Left cardiac atrium (tissue), 4 donors: ENCODE measurements at regions not wholly inside any gene's neighbourhood (a gene's known extent, or its start where the extent isn't known, plus 50 kb on each side); places are given as distances from the start of the nearest gene placed in this dataset.

Experiments used
- ATAC-seq, 2 donors: fragments of 200-7000 bp; cut with Tn5 transposase; one replicate each; pipeline ENCODE4 v1.9.1; 2020; ENCODE audit warnings: mild to moderate bottlenecking in 2 of 2, moderate library complexity in 2 of 2
- DNase-seq: peaks from one replicate; pipeline ENCODE4 v3.0.0-alpha.2; 2020
- intact Hi-C, 2 donors: fragments of 100-400 bp; cut with DNase I; formaldehyde crosslinking; loops; one replicate each; pipeline versions ENCODE4 v1.14.1 to v1.15.1; 2022 to 2023
- donor health status: DM: no; HTN: yes; CAD: no.
- donor health status: DM: no; HTN: yes; CAD: no; lungs with severe emphysema.
- donor health status: DM: yes; HTN: yes; CAD: no.
- donor health status: Dilated cardiomyopathy.

DNA sequence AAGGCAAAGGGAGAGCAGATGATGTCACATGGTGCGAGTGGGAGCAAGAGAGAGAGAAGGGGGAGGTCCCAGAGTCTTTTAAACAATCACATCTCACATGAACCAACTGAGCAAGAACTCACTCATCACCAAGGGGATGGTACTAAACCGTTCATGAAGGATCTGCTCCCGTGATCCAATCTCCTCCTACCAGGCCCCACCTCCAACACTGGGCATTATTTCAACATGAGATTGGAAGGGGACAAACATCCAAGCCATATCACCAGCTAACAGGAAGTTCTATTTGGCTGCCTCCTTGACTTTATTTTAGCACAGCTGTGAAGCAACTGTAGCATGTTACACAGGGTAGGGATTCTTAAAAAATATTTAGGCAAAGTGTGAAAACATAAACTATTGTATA is 102.5 kb downstream of the DDIT4L start:
- ATAC-seq (peak; percentile 46 to 74), DNase-seq (peak; percentile 25)
- intact Hi-C loops, result no loop called here

DNA sequence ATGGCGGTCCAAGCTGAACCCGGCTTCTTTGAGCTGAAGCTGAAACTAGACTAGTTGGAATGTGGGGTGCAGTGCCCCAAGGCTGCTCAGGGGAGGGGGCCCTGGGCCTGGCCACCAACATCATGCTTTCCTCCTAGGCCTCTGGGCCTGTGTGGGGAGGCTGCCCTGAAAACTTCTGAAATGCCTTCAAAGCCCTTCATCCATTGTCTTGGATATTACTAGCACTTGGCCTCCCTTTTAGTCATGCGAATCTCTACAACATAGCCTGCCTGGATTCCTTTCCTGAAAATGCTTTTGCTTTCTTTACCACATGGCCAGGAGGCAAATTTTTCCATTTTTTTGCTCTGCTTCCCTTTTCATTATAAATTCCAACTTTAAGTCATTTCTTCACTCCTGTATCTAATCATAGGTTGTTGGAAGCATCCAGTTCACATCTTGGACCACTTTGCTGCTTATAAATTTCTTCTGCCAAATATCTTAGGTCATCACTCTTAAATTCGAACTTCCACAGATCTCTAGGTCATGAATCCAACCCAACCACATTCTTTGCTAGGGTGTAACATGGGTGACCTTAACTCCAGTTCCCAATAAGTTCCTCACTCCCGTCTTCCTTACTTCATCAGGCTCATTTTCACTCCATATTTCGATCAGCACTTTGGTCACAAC is 103.4 kb downstream of the DDIT4L start:
- intact Hi-C loops, result no loop called here
- no peak for DNase-seq
- ATAC-seq, result peak; percentile 16 to 21

- no peak for ATAC-seq
- DNase-seq, result no peak
- intact Hi-C loops, result no loop called here
These were observed 105.4 kb downstream of the DDIT4L start for GRCh38 chr4:100084892-100085291.

DNA sequence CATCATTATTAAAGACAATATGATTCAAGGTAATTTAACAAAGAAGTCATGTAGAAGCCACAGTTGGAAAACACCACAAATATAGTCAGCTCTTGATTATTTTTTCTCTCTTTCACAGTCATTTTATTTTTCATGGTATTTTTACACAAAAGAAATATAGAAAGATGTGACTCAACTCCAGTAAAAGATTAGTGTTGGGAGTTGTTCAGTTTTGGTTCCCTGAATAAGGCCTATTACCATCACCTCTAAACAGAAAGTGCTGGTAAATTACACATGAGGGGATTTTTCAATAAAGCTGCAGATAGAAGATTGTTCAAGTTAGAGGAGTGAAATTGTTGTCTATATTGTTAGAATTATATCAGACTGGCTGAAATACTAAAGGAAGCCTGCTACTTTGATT is 107.0 kb downstream of the DDIT4L start:
- ATAC-seq, result no peak
- intact Hi-C loops, result no loop called here

DNA sequence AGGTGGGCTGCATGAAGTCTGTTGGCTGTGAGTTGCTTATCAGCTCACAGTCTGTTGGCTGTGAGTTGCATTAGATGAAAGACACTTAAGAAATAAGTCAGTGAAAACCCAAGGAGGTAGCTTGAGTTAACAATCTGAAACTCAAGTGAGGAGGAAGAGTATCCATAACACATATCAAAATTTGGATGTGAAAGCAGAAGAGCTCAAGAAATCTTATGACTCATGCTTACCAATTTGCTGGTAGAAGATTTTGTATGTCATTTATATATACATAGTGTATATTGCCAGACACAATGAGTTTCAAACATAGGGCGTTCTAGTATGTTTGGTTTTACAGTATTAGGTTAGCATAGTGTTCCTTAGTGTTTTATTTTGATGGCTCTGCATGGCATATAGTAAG is 107.4 kb downstream of the DDIT4L start:
- intact Hi-C loops, result no loop called here
- ATAC-seq (no peak), DNase-seq (no peak)

More for the DNA sequence above, 107.0 kb downstream of the DDIT4L start:
- no peak for DNase-seq

DNA sequence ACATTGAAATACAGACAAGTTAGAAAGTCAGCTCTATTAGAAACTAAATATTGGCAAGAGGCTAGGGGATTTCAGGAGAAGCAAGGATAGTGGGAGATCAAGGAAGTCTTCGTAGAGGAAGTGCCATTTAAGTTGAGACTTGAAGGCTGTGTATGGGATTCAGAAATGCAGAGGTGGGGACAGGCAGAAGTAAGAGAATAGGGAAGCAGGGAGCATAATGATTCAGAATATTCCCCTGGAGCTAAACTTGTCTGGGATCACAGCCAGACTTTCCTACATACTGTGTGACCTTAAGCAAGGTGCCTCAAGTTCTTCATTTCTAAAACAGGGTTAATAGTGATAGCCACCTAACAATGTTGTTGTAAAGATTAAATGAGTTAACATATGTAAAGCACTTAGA is 108.8 kb downstream of the DDIT4L start:
- ATAC-seq, result no peak
- no peak for DNase-seq
- intact Hi-C loops, result no loop called here

- ATAC-seq (no peak), DNase-seq (no peak)
- intact Hi-C loops, result no loop called here
These were observed 111.0 kb downstream of the DDIT4L start for GRCh38 chr4:100079264-100079663.

DNA sequence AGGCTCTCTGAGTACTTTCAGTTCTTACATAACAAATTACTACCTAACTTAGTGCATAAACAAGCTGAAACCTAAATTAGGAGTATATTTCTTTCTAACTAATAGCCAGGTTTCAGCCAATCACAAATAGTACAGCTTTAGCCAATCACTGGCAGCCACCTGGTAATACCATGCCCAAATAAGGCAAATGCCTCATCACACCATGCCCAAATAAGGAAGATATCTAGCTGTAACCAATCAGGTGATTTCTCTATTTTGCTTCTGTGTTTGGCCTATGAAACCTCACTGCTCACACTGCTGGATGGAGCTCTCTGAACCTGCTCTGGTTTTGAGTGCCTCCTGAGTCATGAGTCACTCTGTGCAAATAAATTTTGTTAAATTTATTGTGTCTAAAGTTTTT is 113.5 kb downstream of the DDIT4L start:
- no peak for ATAC-seq
- intact Hi-C loops, result no loop called here
- DNase-seq, result no peak

DNA sequence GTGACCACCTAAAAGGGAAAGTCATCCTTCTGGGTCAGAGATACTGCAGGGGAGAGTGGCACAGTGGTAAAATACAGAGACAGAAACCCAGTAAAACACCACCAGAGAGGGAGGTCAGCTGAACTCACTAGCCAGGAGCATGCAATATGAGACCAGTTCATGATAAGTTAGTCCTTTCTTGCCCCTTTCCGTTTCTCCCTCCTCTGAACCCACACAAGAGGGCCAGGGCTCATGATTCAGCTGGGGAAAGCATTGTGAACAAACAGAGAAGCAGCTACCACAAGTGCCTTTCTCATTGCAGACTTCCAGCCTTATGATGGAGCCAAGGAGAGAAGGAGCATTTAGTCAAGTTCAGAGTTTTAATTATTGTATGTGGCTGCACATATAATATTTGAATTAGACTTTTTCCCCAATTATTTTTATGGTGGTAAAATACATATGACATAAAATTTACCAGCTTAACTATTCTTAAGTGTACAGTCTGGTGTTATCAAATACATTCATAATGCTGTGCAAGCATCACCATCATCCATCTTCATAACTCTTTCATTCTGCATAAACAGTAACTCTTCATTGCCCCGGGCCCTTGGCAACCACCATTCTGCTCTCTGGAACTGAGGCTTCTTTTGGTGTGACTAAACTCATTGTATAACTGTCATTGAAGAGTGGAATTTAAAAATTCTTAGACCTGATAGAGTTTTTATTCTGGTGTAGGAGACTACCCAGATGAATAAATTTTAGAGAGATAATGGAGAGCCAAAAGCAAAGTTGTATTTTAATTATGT is 114.6 kb downstream of the DDIT4L start:
- ATAC-seq, result no peak
- DNase-seq, result no peak
- intact Hi-C loops, result no loop called here

DNA sequence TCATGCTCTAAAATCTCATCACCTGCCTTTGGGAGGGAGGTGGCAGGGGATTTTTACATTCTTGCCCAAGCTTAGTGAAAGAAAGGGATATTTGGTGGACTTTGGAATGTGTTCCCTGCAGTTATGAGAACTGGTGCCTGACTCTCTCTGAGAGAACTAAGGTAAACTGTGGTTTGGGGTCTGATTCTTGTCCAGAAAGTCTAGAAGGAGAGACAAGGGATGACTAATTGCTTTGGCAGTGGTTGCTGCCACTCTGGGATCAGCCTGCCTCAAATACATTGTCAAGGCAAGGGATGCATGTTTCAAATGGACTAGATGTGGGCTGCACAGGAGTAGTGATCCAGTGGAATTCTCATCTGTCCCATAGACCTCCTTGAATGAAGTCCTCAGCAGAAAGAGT is 115.2 kb downstream of the DDIT4L start:
- DNase-seq (no peak), ATAC-seq (no peak)
- intact Hi-C loops, result no loop called here

DNA sequence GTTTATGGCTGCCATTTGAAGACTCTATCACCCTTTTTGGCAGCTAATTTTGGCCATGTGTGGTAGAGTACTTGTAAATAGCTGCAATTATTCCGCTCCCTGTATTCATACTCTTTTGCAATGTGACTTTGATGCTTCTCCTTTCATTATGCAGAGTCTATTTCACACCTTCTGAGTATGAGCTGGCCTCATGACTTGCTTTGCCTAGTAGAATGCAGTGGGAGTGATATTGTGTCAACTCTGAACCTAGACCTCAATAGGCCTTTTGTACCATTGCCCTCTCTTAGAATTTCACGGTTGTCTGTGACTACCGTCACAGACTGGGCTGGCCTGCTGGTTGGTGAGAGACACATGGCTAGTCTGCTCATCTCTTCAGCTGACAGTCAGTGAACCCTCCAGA is 118.8 kb downstream of the DDIT4L start:
- ATAC-seq (no peak), DNase-seq (no peak)
- intact Hi-C loops, result no loop called here

DNA sequence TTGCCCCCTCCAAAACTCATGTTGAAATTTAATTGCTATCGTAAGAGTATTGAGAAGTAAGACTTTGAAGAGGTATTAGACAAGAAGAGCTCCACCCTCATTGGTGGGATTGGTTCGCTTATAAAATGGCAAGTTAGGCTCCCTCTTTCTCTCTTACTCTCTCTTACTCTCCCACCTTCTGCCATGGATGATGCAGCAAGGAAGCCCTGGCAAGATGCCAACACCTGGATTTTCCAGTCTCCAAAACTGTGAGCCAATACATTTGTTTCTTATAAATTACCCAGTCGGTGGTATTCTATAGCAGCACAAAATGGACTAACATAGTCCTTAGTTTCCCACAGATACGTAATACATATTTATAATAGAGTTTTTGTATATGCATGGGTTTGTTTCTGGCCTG is 119.4 kb downstream of the DDIT4L start:
- DNase-seq (no peak), ATAC-seq (no peak)
- intact Hi-C loops, result no loop called here

DNA sequence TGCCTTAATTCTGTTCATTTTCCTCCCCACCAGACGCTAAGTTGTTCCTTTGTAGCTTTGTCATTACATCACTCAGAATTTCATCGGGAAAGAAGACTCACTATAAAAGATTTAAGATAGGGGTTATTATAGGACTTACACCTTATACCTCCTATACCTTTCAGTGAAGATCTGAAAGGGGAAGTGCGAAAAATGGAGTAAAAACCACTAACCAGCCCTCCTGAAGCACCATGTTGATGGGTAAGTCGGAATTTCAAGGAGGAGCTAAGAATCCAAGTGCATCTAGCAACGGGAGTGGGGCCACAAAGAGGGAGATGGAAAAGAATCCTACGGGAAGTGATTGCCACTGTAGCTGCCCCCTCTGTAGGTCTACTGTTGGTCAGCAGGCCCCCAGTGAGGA is 119.1 kb upstream of the H2AZ1 start:
- intact Hi-C loops, result no loop called here
- ATAC-seq, result no peak
- DNase-seq, result no peak

DNA sequence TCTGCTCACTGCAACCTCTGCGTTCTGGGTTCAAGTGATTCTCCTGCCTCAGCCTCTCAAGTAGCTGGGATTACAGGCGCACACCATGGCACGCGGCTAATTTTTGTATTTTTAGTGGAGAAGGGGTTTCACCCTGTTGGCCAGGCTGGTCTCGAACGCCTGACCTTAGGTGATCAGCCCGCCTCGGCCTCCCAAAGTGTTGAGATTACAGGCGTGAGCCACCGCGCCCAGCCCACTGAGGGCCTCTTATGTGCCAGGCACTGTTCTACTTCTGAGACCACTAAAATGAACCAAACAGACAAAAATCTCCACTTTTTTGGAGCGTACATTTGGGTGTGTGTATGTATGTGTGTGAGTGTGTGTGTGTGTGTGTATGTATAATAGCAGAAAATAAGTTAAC is 117.2 kb upstream of the H2AZ1 start:
- ATAC-seq (no peak), DNase-seq (no peak)
- intact Hi-C loops, result no loop called here

DNA sequence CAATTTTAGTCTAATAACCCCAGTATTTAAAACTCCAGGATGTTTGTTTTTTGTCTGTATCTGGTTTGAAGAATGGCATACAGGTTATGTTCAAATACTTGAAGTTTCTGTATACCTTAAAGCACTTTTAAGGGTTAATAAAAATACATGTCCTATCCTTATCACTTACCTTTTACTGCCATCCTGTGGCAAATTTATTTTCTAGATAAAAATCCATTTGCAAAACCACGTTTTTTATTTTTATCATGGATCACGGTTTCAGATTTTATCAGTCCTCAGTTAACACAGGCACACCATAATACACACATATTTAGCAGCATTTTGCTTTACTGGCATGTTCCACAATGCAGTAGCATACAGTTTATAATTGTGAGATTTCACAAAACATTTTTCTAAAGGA is 113.3 kb upstream of the H2AZ1 start:
- DNase-seq, result no peak
- ATAC-seq, result no peak
- intact Hi-C loops, result no loop called here

DNA sequence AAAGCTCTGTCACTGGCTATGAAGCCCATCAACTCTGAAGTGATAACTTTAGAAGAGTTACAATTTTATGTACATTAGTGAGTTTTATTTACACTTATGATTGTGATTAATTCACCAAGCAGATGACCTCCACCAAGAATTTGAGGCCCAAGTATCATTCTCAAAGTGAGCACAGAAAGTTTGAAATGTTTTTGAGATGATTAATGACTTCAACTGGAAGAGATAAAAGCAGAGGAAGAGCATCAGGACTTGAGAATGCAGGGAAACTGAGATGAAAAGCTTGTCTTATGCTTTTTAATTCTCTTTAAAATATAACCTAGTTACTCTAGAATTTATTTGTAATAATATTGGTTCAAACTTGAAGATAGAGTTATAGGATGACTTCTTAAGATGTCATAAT is 112.8 kb upstream of the H2AZ1 start:
- ATAC-seq (no peak), DNase-seq (no peak)
- intact Hi-C loops, result no loop called here

DNA sequence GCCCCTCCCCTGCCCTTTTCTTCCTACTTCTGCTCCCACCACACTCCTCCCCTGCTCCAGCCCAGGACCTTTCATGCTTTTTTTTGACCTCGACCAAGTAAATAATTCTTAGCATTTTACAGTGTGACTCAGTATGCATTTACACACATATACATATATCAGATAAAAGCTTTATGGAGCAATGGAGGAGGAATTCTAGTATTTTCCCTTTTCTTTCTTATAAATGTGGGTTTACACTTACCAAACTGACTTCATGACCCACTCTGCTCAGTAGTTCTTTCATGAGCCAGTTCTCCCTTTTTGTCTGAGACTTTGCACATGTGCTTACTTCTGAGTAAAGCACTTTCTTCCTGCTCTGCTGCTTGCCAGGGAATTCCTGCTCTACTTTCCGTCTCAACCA is 111.8 kb upstream of the H2AZ1 start:
- no peak for ATAC-seq
- intact Hi-C loops, result no loop called here
- no peak for DNase-seq

GRCh38 chr4:100060765-100061416 is 110.8 kb upstream of the H2AZ1 start:
- no peak for ATAC-seq
- intact Hi-C loops, result no loop called here
- no peak for DNase-seq

DNA sequence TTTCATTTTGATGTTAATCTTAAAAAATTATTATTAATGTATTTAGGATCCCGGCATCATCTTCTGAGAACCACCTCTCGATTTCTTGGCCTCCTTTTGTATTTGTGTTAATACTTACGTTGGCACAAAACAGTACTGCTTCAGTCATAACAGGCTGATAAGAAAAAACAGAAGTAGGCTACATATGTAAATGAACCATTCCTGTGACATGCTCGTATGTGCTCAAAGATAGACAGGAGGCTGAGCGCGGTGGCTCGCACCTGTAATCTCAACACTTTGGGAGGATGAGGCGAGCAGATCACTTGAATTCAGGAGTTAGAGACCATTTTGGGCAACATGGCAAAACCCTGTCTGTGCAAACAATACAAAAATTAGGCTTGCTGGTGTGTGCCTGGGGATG is 109.4 kb upstream of the H2AZ1 start:
- intact Hi-C loops, result no loop called here
- ATAC-seq, result no peak
- no peak for DNase-seq

- intact Hi-C loops, result no loop called here
- ATAC-seq, result no peak
- DNase-seq, result no peak
These were observed 106.6 kb upstream of the H2AZ1 start for GRCh38 chr4:100056701-100057100.

DNA sequence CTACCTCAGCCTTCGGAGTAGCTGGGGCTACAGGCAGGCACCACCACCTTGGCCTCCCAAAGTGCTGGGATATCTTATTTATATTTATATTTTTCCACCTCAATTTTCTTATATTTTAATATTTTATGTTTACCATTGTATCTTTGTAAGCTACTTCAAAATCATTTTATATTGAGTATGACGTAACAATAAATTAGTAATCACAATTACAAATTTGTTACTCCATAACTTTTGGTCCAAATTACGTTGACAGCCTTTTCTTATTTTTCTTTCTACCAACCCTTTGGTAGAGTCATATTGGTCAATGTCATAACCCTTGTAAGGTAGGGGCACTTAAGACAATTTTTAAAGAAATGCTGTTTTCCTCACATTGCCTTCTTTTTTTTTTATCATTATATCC is 104.0 kb upstream of the H2AZ1 start:
- intact Hi-C loops, result no loop called here
- DNase-seq (no peak), ATAC-seq (no peak)
